ENCODE measurements at regions not wholly inside any gene's neighbourhood (a gene's known extent, or its start where the extent isn't known, plus 50 kb on each side); places are given as distances from the start of the nearest gene placed in this dataset.

GRCh38 chr6:14873101-14873500 is 372.8 kb upstream of the JARID2 start:
- TF ChIP-seq POLR2A (IDR thresholded peaks at IDR 0.05; ENCODE audit: low read length): no peak
- TF ChIP-seq GATA1 (IDR thresholded peaks at IDR 0.05; ENCODE audit: low read depth, low read length): no peak

Data from erythroblast (primary cell).